ENCODE measurements at regions not wholly inside any gene's neighbourhood (a gene's known extent, or its start where the extent isn't known, plus 50 kb on each side); places are given as distances from the start of the nearest gene placed in this dataset.
"Not testable (repeated sequence)": the region's sequence is repeated elsewhere in the genome, so short reads cannot be mapped to it uniquely, and the experiment has no call there.

GRCh38 chr20:22058746-22059145 is 353.3 kb downstream of the PAX1 start:
- DNase-seq = no peak

GRCh38 chr20:22055981-22056380 is 350.5 kb downstream of the PAX1 start:
- no peak for DNase-seq

GRCh38 chr20:22052025-22052650 is 346.7 kb downstream of the PAX1 start:
- no peak for DNase-seq

GRCh38 chr20:22045956-22046507 is 340.6 kb downstream of the PAX1 start:
- not testable (repeated sequence) for DNase-seq

- DNase-seq = no peak
Measured at GRCh38 chr20:22027423-22027822, 322.0 kb downstream of the PAX1 start.

GRCh38 chr20:22020201-22020600 is 314.7 kb downstream of the PAX1 start:
- no peak for DNase-seq

- DNase-seq = no peak
Measured at GRCh38 chr20:22008456-22008855, 303.0 kb downstream of the PAX1 start.

GRCh38 chr20:22006306-22006705 is 300.8 kb downstream of the PAX1 start:
- DNase-seq = no peak

GRCh38 chr20:22005535-22005934 is 300.1 kb downstream of the PAX1 start:
- no peak for DNase-seq

GRCh38 chr20:22004946-22005345 is 299.5 kb downstream of the PAX1 start:
- no peak for DNase-seq

GRCh38 chr20:22003680-22004079 is 298.2 kb downstream of the PAX1 start:
- DNase-seq = no peak

GRCh38 chr20:22001886-22002285 is 296.4 kb downstream of the PAX1 start:
- no peak for DNase-seq

- no peak for DNase-seq
Measured at GRCh38 chr20:21995461-21995860, 290.0 kb downstream of the PAX1 start.

GRCh38 chr20:21994203-21994602 is 288.7 kb downstream of the PAX1 start:
- DNase-seq = no peak

- no peak for DNase-seq
Measured at GRCh38 chr20:21982559-21982958, 277.1 kb downstream of the PAX1 start.

GRCh38 chr20:21981597-21982344 is 276.3 kb downstream of the PAX1 start:
- no peak for DNase-seq

GRCh38 chr20:21981179-21981578 is 275.7 kb downstream of the PAX1 start:
- DNase-seq = no peak

GRCh38 chr20:21971436-21971835 is 266.0 kb downstream of the PAX1 start:
- no peak for DNase-seq

GRCh38 chr20:21968486-21968885 is 263.0 kb downstream of the PAX1 start:
- DNase-seq = no peak

- no peak for DNase-seq
Measured at GRCh38 chr20:21967481-21967880, 262.0 kb downstream of the PAX1 start.

- DNase-seq = no peak
Measured at GRCh38 chr20:21956591-21956990, 251.1 kb downstream of the PAX1 start.

- no peak for DNase-seq
Measured at GRCh38 chr20:21947406-21947805, 241.9 kb downstream of the PAX1 start.

- DNase-seq = no peak
Measured at GRCh38 chr20:21944227-21944626, 238.8 kb downstream of the PAX1 start.
